GM18499 (cell line): ENCODE measurements at regions not wholly inside any gene's neighbourhood (a gene's known extent, or its start where the extent isn't known, plus 50 kb on each side); places are given as distances from the start of the nearest gene placed in this dataset.
"Not testable (repeated sequence)": the region's sequence is repeated elsewhere in the genome, so short reads cannot be mapped to it uniquely, and the experiment has no call there.

Experiments used
- ATAC-seq: cut with Tn5 transposase; IDR thresholded peaks from one replicate; pipeline ENCODE4 v1.9.1; 2021; ENCODE audit warnings: moderate number of reproducible peaks; ENCODE audit not compliant: insufficient read depth, unreplicated experiment

DNA sequence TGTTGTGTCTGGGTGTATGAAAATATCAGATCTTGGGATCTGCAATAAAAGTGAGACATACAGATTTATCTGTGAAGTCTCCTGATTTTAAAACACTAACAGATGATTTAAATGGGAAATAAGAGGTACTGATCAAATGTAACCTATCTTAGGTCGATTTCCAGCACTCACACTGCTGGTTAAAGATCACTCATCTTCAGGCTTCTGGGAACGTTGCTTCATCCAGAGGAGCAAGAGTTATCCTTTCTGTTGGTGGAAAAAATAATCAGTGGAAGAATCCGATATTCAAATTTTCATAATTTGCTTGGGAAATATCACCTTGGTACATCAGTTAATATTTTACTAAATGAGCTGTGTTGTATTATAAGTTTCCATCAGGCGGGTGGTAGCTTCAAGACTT is 876.8 kb upstream of the WWC1 start:
- no peak for ATAC-seq

DNA sequence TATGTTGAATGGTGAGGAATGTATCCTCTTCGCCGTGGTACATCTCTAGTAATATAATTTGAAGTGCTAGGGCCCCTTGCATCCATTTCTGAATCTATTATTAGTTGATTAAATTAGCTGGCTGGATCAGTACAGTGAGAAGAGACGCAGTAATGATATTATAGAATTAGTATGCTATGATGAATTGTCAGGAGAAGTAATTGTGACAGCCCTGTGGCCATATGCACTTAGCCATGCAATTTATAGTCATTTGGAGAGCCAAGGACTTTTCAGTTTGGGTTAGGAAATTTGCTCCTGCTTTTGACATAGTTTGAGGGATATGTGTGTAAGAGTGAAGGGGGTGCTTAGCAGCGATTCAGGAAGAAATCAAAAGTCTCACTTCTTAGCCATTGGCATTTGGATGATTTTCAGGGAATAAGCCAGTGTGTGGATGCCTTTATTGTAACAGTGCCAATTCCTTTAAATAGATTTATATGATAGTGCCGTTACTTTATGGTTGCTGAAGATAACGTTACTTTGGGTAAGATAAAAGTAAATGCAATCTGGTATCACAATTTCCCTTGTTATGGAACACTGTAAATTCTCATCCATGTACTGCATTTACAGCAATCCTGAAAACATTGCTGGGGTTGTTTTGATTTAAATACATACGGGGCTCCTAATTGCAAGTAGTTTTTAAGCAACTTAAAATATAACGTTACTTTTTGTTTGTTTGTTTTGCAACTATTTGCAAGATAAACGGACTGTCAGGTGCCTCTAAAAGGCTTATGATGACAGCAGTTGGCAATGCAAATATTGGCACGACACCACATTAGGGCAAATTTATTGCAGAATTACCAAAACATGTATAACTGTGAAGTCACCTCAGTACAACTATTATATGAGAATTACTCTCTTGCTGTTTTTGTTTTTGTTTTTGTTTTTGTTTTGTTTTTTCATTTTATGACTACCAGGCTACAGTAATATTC is 875.4 kb upstream of the WWC1 start:
- ATAC-seq = no peak

DNA sequence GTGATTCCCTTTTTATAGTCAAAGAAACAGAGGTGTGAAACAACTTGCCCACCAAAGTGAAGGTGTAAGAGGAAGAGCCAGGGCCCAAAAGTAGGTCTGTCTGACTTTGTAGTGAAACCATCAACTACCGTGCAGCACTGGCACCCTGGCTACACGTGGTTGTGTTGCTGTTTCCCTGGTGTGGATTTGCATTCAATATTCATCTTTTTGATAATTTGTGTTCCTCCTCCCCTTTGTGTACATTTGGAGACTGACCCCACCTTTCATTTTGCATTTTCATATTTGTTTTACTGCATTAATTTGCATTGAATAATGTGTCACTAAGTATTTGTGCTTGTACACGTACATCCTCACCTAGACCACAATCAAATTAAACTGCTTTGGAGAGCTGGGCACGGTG is 873.8 kb upstream of the WWC1 start:
- no peak for ATAC-seq

DNA sequence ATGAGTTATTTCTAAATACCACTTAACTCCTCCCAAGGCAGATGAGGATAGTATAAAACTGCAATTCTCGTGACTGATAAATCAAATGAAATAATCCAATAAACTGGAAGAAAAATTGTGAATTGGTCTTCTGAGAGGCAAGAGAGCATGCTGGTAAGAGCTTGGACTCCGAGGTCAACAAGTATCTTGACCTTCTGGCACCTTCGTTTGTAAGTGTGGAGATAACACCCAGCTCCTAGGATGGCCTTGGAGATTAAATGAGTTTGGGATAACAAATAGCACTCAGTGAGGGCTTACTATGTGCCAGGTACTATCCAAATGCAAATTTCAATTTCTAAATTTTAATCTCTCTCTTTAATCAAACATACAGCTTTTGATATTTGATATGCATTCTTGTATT is 866.3 kb upstream of the WWC1 start:
- ATAC-seq = no peak

GRCh38 chr5:167426501-167426900 is 864.9 kb upstream of the WWC1 start:
- no peak for ATAC-seq

DNA sequence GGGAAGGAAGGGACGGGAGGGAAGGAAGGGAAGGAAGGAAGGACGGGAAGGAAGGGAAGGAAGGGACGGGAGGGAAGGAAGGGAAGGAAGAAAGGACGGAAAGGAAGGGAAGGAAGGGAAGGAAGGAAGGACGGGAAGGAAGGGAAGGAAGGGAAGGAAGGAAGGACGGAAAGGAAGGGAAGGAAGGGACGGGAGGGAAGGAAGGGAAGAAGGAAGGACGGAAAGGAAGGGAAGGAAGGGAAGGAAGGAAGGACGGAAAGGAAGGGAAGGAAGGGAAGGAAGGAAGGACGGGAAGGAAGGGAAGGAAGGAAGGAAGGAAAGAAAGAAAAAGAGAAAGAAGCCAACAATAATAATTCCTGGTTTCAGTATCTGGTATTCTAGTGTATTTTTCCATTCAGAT is 863.8 kb upstream of the WWC1 start:
- not testable (repeated sequence) for ATAC-seq

DNA sequence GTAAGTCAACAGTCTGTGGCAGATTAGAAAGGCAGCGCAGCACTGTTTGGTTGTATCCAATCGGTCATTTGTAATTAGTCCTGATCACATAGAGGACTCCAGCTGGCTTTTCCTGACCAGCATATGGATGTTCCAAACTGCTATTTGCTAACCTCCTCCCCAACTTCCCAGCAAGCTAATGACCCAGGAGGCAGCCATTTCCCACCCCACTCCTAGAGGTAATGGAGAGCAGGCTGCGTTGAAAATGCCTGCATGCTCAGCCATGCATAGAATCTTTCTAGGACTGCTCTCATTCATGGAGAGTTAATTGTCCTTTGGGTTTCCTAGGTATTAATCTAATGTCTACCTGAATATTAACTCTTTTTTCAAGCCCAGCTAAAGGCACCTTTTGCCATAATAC is 850.6 kb upstream of the WWC1 start:
- ATAC-seq = no peak

- no peak for ATAC-seq
Observed at GRCh38 chr5:167442922-167443321, 848.5 kb upstream of the WWC1 start.

GRCh38 chr5:167447466-167448375 is 843.7 kb upstream of the WWC1 start:
- ATAC-seq = no peak

DNA sequence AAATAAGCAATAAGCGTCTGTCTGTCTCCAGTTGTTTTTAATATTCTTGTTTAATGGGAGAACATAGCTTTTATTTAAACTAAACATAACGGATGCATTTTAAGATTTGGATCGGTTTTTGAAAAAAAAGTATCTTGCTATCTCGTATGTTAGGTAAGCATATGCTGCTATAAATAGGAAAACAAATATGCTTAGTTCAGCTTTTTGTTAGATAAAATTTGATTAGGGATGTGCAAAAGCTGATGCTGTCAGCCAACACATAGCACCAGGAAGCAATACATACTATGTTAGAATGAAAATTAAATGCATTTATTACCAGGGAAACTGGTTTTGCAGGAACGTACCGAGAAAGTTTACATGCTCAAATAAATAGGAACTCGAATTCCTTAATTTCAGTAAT is 843.1 kb upstream of the WWC1 start:
- no peak for ATAC-seq

GRCh38 chr5:167451076-167451475 is 840.4 kb upstream of the WWC1 start:
- ATAC-seq = no peak

DNA sequence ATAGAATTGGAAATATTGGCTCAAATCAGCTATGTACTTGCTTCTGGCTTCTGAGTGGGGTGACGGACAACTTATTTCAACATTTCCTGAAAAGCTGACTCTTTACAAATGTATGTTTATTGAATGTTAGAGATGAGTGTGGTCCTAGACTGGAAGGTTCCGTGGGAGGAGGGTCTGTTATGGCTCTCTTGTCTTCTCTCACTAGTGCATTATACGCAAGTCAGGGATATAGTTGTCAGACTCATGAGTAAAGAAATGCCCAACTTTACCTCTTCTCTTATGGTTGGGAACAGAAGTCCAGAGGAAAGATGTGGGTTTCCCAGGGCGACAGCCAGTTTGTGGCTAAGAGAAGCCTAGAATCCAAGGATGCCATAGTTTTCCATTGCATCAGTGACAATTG is 839.3 kb upstream of the WWC1 start:
- ATAC-seq = no peak

- no peak for ATAC-seq
Observed at GRCh38 chr5:167453246-167454030, 838.0 kb upstream of the WWC1 start.

- no peak for ATAC-seq
Observed at GRCh38 chr5:167458412-167458811, 833.0 kb upstream of the WWC1 start.

- ATAC-seq = no peak
Observed at GRCh38 chr5:167460449-167461020, 830.9 kb upstream of the WWC1 start.

- no peak for ATAC-seq
Observed at GRCh38 chr5:167463939-167464338, 827.5 kb upstream of the WWC1 start.

GRCh38 chr5:167466992-167467391 is 824.5 kb upstream of the WWC1 start:
- ATAC-seq = no peak

DNA sequence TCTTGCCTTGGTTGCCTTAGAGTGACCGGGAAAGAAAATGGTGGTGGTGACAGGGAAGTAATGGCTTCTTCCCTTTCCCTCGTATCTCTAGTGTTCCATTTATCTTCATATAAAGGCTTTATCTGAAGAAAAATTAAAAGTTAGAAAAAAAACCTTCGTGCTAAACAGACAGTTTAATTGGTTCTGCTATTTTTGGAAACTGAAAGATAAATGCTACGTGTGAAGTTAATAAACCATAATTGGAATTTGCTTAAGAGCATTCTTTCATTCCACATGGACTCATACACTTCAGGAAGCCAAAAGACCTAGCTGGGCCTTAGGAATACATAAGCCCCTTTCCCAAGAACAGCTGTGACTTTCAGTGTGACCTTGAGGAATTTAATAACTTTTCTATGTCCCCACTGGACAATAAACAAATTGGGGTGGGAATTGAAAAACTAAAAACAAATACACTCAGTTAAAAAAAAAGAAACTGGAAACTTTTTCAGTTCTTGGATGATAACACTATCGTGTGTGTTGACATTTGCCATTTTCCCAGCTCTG is 818.8 kb upstream of the WWC1 start:
- ATAC-seq = no peak

DNA sequence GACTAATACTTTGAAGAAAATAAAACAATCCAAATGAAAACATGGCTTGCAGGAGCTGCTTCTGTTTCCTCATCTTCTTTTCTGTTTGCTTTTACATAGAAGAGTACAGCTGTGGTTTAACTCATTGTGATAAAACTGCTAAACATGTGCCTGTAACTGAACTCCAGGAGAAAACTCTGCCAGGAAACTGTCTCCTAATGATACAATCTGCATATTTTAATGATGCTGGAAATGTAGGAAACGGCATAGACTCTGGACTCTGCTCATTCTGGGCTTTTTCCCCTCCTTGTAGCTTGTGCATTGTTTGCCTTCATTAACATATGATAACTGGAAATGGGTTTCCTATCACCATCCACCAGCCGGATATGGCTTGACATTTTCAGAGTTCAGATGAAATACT is 813.3 kb upstream of the WWC1 start:
- ATAC-seq = no peak

DNA sequence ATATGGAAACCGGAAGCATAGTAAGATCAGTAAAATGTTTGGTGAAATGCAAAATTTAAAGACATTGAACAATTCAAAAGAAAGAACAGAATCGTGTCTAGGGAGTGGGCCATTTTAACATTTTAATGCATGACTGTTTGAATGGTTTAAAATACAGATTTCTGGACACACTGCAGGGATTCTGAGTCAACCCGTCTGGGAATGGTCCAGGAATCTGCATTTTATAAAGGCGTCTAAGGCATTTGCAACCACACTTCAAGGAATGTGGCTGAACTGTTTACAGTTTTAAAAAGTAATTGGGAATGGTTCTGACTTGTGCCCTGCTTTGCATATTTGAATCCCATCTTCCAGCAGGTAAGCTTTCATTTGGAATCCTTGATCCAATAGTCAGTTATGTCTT is 811.7 kb upstream of the WWC1 start:
- no peak for ATAC-seq
